Fibroblast of lung (primary cell): ENCODE measurements at regions not wholly inside any gene's neighbourhood (a gene's known extent, or its start where the extent isn't known, plus 50 kb on each side); places are given as distances from the start of the nearest gene placed in this dataset.

Source experiments
- DNase-seq, 2 donors: peaks; one replicate each; pipeline versions ENCODE4 v3.0.0 to v3.0.0-alpha.2; 2010; ENCODE audit warnings: low read depth in 2 of 2
- H2AFZ ChIP-seq: 2 replicates; pipeline ENCODE4 v1.5.1; 2012; ENCODE audit warnings: low read length, control low read depth, inconsistent platforms
- H3K27ac ChIP-seq: 2 replicates; pipeline ENCODE4 v1.5.1; 2011; ENCODE audit warnings: low read length, control low read depth; ENCODE audit not compliant: insufficient read depth
- H3K27me3 ChIP-seq: 2 replicates; pipeline ENCODE4 v1.5.1; 2011; ENCODE audit warnings: mild to moderate bottlenecking, low read length; ENCODE audit not compliant: control insufficient read depth, insufficient read depth
- H3K36me3 ChIP-seq: 2 replicates; pipeline ENCODE4 v1.5.1; 2011; ENCODE audit warnings: low read length; ENCODE audit not compliant: control insufficient read depth, insufficient read depth
- H3K4me1 ChIP-seq: 2 replicates; pipeline ENCODE4 v1.5.1; 2011; ENCODE audit warnings: low read length; ENCODE audit not compliant: control insufficient read depth, insufficient read depth; ENCODE audit errors: extremely low read depth
- H3K4me2 ChIP-seq: 2 replicates; pipeline ENCODE4 v1.5.1; 2011; ENCODE audit warnings: low read length, control low read depth; ENCODE audit not compliant: insufficient read depth; ENCODE audit errors: extremely low read depth
- H3K4me3 ChIP-seq, 4 experiments: fragments of 200-600 bp in 1 of 4; sonication (generic) in 1 of 4; replicated peaks in 1 of 4; 2 replicates each; pipeline ENCODE4 v1.5.1; 2011 to 2016; ENCODE audit warnings: low read length in 4 of 4, low read depth in 3 of 4, mild to moderate bottlenecking in 3 of 4, control low read depth in 2 of 4, inconsistent platforms in 1 of 4, mixed read lengths in 1 of 4; ENCODE audit not compliant: insufficient read depth in 1 of 4; ENCODE audit errors: control extremely low read depth in 1 of 4
- H3K79me2 ChIP-seq: 2 replicates; pipeline ENCODE4 v1.5.1; 2012; ENCODE audit warnings: mild to moderate bottlenecking, low read length, inconsistent platforms; ENCODE audit not compliant: control insufficient read depth, insufficient read depth
- H3K9ac ChIP-seq: 2 replicates; pipeline ENCODE4 v1.5.1; 2011; ENCODE audit warnings: mild to moderate bottlenecking, low read length, control low read depth; ENCODE audit not compliant: insufficient read depth
- H3K9me3 ChIP-seq: 2 replicates; pipeline ENCODE4 v1.5.1; 2012; ENCODE audit warnings: low read depth, low read length; ENCODE audit not compliant: control insufficient read depth, insufficient read depth
- H4K20me1 ChIP-seq: 2 replicates; pipeline ENCODE4 v1.5.1; 2011; ENCODE audit warnings: low read length; ENCODE audit not compliant: control insufficient read depth, insufficient read depth; ENCODE audit errors: extremely low read depth
- CTCF ChIP-seq, 2 donors: IDR thresholded peaks in 1 of 2; conservative IDR thresholded peaks in 1 of 2; 1 replicate in 1 of 2; 2 replicates in 1 of 2; pipeline ENCODE4 v1.5.1; 2011 to 2012; ENCODE audit warnings: low read length in 2 of 2, control low read depth in 1 of 2, inconsistent platforms in 1 of 2, low read depth in 1 of 2, mild to moderate bottlenecking in 1 of 2
- EZH2 ChIP-seq: IDR thresholded peaks from 2 replicates; pipeline ENCODE4 v1.5.1; 2012; ENCODE audit warnings: low read length, control low read depth, mild to moderate bottlenecking; ENCODE audit errors: missing control alignments

DNA sequence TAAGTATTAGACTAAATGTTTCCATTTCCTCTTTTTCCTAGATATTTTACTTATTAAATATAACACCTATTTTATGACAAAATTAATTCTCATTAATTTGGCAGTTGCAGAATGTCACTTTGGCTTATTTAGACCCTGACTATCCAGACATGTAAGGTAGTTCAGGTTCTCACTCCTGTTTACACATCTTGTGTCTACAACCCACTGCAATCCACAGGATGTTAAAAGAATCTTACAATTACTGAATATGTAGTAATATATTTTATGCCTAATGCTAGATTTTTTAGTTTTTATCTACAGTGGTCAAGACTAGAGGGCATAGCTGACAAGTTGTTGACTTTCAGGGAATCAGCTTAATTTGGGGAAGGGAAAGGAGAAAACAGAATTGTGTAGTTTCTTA lies 346.7 kb downstream of the USP25 start:
- DNase-seq: no peak
- Histone ChIP-seq H2AFZ (no peak overlapping the region), H3K9ac (no peak overlapping the region), H3K9me3 (no peaks in the 10 kb centered on the region), H3K79me2 (no peaks in the 10 kb centered on the region), H3K4me3 (no peak overlapping the region), H3K36me3 (no peaks in the 10 kb centered on the region), H3K4me2 (no peak overlapping the region), H3K4me1 (no peaks in the 10 kb centered on the region), H4K20me1 (no peaks in the 10 kb centered on the region), H3K27ac (no peak overlapping the region), H3K27me3 (no peaks in the 10 kb centered on the region)
- TF ChIP-seq EZH2 (no peak), CTCF (conservative IDR thresholded peaks at IDR 0.05 in 1 of 2, IDR thresholded peaks at IDR 0.05 in 1 of 2; ENCODE audit: low read depth in 1 of 2, low read length in 2 of 2) (no peak)

DNA sequence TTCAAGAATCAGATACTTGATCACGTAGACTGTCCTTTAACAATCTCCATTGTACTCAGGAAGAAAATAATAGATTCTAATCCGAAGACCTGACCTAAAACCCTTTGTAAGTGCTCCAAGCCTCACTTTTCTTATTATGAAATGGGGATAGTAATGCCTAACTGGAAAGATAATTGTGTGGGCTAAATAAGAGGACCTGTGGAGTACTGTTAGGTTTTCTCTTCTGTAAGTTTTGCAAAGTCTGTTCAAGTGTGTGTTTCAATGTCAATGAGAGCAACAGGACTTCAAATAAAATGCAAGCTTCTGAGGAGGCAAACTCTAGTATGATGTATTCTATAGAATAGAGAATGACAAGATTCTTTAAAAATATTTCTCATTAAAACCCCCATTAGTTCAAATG lies 348.6 kb downstream of the USP25 start:
- H3K9me3 ChIP-seq: no peaks in the 10 kb centered on the region
- H2AFZ ChIP-seq: no peak overlapping the region
- no peak for DNase-seq
- H3K36me3 ChIP-seq: no peaks in the 10 kb centered on the region
- H3K27ac ChIP-seq: no peak overlapping the region
- H3K27me3 ChIP-seq: no peaks in the 10 kb centered on the region
- no peaks in the 10 kb centered on the region for H3K79me2 ChIP-seq
- no peaks in the 10 kb centered on the region for H3K4me1 ChIP-seq
- H3K4me2 ChIP-seq: no peak overlapping the region
- no peak overlapping the region for H3K9ac ChIP-seq
- no peak for TF ChIP-seq CTCF (conservative IDR thresholded peaks at IDR 0.05 in 1 of 2, IDR thresholded peaks at IDR 0.05 in 1 of 2; ENCODE audit: low read depth in 1 of 2, low read length in 2 of 2)
- TF ChIP-seq EZH2: no peak
- H3K4me3 ChIP-seq: no peak overlapping the region
- no peaks in the 10 kb centered on the region for H4K20me1 ChIP-seq

DNA sequence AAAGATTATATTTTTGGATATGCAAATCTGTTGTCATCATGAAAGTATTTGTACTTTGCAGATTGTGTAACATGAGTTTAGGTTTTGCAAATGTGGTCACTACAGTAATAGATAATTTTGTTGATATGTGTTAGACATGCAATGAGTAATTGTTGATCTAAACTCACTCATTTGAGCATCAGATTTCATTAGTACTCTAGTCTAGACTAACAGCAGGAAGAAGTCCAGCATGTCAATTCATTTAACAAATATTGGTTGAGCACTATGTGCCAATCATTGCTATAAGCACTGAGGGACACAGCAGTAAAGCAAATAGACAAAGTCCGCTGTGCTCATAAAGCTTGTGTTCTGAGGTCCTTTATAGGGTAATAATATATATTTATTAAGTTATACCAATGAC lies 350.0 kb downstream of the USP25 start:
- H4K20me1 ChIP-seq: no peaks in the 10 kb centered on the region
- no peaks in the 10 kb centered on the region for H3K79me2 ChIP-seq
- peak overlapping the region; percentile 8 for H3K4me2 ChIP-seq
- H3K9ac ChIP-seq: no peak overlapping the region
- no peak overlapping the region for H2AFZ ChIP-seq
- DNase-seq: peak; percentile 66 to 84
- H3K9me3 ChIP-seq: no peaks in the 10 kb centered on the region
- no peak for TF ChIP-seq CTCF (conservative IDR thresholded peaks at IDR 0.05 in 1 of 2, IDR thresholded peaks at IDR 0.05 in 1 of 2; ENCODE audit: low read depth in 1 of 2, low read length in 2 of 2)
- no peak for TF ChIP-seq EZH2
- no peaks in the 10 kb centered on the region for H3K27me3 ChIP-seq
- H3K27ac ChIP-seq: no peak overlapping the region
- no peak overlapping the region for H3K4me3 ChIP-seq
- H3K4me1 ChIP-seq: no peaks in the 10 kb centered on the region
- no peaks in the 10 kb centered on the region for H3K36me3 ChIP-seq
